Suprapubic skin (tissue), 4 donors: ENCODE measurements at regions not wholly inside any gene's neighbourhood (a gene's known extent, or its start where the extent isn't known, plus 50 kb on each side); places are given as distances from the start of the nearest gene placed in this dataset.

Experiments used
- DNase-seq, 2 donors: peaks; one replicate each; pipeline ENCODE4 v3.0.0-alpha.2; 2019; ENCODE audit warnings: low spot score in 2 of 2
- H3K27ac ChIP-seq: fragments of 200-600 bp; sonication (generic); one replicate; pipeline ENCODE4 v1.5.1; 2019
- H3K27me3 ChIP-seq: fragments of 200-600 bp; sonication (generic); one replicate; pipeline ENCODE4 v1.5.1; 2019
- H3K36me3 ChIP-seq: fragments of 200-600 bp; sonication (generic); one replicate; pipeline ENCODE4 v1.5.1; 2019
- H3K4me1 ChIP-seq: fragments of 200-600 bp; sonication (generic); one replicate; pipeline ENCODE4 v1.5.1; 2019
- H3K4me3 ChIP-seq: fragments of 200-600 bp; sonication (generic); one replicate; pipeline ENCODE4 v1.5.1; 2019; ENCODE audit warnings: mild to moderate bottlenecking
- H3K9me3 ChIP-seq: fragments of 200-600 bp; sonication (generic); one replicate; pipeline ENCODE4 v1.5.1; 2019
- EP300 ChIP-seq: sonication (generic); formaldehyde crosslinking; IDR thresholded peaks from one replicate; pipeline ENCODE4 v1.6.1; 2017; ENCODE audit warnings: antibody characterized with exemption
- POLR2A ChIP-seq, 2 donors: fragments of 450-650 bp; IDR thresholded peaks; one replicate each; pipeline ENCODE4 v1.6.1; 2017; ENCODE audit warnings: antibody characterized with exemption in 2 of 2, mild to moderate bottlenecking in 2 of 2, moderate library complexity in 2 of 2
- POLR2AphosphoS5 ChIP-seq, 3 donors: sonication (generic); formaldehyde crosslinking; IDR thresholded peaks; one replicate each; pipeline ENCODE4 v1.6.1; 2017; ENCODE audit warnings: antibody characterized with exemption in 3 of 3
- WGBS: methylation state at CpG from one replicate; pipeline ENCODE4 v1.1.5; 2018; 5-methylcytosine and 5-hydroxymethylcytosine counted together
- TF ChIP-seq, protein P1 (sequence below), 2 donors: fragments of 200-600 bp in 1 of 2; fragments of 450-650 bp in 1 of 2; sonication (generic) in 1 of 2; IDR thresholded peaks; one replicate each; pipeline ENCODE4 v1.5.1; 2016 to 2019; ENCODE audit warnings: antibody characterized with exemption in 2 of 2, mild to moderate bottlenecking in 1 of 2, moderate library complexity in 1 of 2

DNA sequence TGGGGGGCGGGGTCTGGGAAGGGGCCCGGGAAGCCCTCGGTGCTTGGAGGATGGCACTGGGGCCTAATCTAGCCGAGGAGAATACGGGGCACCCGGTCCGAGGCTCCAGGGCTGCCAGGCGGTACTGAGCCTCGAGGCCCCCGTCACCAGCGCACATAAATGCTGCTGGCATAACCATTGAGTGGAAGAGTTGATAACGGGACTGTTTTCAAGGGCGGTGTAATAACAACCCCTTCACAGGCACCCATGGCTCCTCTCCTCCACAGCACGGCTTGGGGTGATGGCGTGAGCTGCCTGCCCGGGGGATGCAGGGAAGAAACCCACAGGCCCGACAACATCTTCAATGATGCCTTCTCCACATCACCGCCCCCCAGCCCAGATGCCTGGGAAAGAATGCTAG lies 130.7 kb downstream of the FAM53A start:
- Histone ChIP-seq H3K27me3 (peaks cover 78% of the 10 kb centered on the region), H3K27ac (no peak overlapping the region), H3K9me3 (no peaks in the 10 kb centered on the region), H3K4me3 (no peak overlapping the region), H3K4me1 (peaks cover 18% of the 10 kb centered on the region), H3K36me3 (no peaks in the 10 kb centered on the region)
- TF ChIP-seq POLR2A (IDR thresholded peaks at IDR 0.05) (no peak), EP300 (no peak), POLR2AphosphoS5 (IDR thresholded peaks at IDR 0.05) (no peak)
- TF ChIP-seq, protein P1, sequence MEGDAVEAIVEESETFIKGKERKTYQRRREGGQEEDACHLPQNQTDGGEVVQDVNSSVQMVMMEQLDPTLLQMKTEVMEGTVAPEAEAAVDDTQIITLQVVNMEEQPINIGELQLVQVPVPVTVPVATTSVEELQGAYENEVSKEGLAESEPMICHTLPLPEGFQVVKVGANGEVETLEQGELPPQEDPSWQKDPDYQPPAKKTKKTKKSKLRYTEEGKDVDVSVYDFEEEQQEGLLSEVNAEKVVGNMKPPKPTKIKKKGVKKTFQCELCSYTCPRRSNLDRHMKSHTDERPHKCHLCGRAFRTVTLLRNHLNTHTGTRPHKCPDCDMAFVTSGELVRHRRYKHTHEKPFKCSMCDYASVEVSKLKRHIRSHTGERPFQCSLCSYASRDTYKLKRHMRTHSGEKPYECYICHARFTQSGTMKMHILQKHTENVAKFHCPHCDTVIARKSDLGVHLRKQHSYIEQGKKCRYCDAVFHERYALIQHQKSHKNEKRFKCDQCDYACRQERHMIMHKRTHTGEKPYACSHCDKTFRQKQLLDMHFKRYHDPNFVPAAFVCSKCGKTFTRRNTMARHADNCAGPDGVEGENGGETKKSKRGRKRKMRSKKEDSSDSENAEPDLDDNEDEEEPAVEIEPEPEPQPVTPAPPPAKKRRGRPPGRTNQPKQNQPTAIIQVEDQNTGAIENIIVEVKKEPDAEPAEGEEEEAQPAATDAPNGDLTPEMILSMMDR (IDR thresholded peaks at IDR 0.05) = no peak
- WGBS = 68% methylated on average over 17 of the region's 18 CpGs
- DNase-seq = no peak

DNA sequence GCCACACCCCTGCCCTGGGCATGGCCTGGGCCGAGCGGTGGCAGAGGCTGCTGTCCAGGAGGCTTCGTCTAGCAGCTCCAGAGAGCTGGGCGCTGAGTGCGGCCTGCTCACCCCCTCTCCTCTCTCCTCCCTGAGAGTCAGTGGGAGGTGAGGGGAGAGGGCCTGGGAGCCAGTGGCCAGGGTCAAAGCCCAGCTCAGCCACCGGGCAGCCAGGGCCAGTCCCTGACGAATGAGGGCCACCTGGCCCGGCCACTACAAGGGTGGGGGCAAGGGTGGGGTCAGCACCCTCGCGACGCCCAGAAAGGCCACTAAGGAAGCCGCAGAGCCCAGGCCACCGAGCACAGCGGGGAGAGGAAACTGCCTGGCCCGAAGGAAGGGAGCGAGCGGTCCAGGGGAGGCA lies 131.7 kb downstream of the FAM53A start:
- H3K9me3 ChIP-seq = no peaks in the 10 kb centered on the region
- peaks cover 24% of the 10 kb centered on the region for H3K4me1 ChIP-seq
- TF ChIP-seq, protein P1 (IDR thresholded peaks at IDR 0.05) = no peak
- TF ChIP-seq POLR2AphosphoS5 (IDR thresholded peaks at IDR 0.05) (no peak), EP300 (no peak), POLR2A (IDR thresholded peaks at IDR 0.05) (no peak)
- no peak overlapping the region for H3K4me3 ChIP-seq
- no peak for DNase-seq
- no peaks in the 10 kb centered on the region for H3K36me3 ChIP-seq
- 85% methylated on average over 8 of the region's 17 CpGs for WGBS
- H3K27me3 ChIP-seq = peaks cover 75% of the 10 kb centered on the region
- no peak overlapping the region for H3K27ac ChIP-seq

DNA sequence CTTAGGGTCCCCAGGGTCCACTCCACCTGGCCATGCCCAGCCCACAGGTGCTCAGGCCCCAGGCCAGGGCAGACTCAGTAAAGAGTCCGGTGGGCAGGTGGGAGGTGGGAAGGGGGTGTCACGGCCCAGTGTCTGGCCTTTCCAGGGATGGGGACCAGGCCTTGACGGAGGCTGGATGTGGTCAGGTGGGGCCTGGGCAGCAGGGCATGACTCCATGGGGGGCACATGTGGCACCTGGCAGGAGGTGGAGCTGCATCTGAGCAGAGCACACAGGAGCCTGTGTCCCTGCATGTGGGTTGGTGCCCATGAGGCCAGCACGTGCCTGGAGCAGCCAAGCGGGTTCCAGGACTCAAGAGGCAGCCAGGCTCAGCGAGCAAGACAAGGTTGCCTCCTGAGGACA lies 132.9 kb downstream of the FAM53A start:
- TF ChIP-seq, protein P1 (IDR thresholded peaks at IDR 0.05) = no peak
- TF ChIP-seq POLR2AphosphoS5 (IDR thresholded peaks at IDR 0.05) (no peak), POLR2A (IDR thresholded peaks at IDR 0.05) (no peak), EP300 (no peak)
- Histone ChIP-seq H3K27ac (no peak overlapping the region), H3K4me1 (peaks cover 17% of the 10 kb centered on the region), H3K9me3 (no peaks in the 10 kb centered on the region), H3K27me3 (peaks cover 63% of the 10 kb centered on the region), H3K4me3 (no peak overlapping the region), H3K36me3 (no peaks in the 10 kb centered on the region)
- DNase-seq = no peak
- no CpG with 5 or more reads among the region's 6 CpGs for WGBS

DNA sequence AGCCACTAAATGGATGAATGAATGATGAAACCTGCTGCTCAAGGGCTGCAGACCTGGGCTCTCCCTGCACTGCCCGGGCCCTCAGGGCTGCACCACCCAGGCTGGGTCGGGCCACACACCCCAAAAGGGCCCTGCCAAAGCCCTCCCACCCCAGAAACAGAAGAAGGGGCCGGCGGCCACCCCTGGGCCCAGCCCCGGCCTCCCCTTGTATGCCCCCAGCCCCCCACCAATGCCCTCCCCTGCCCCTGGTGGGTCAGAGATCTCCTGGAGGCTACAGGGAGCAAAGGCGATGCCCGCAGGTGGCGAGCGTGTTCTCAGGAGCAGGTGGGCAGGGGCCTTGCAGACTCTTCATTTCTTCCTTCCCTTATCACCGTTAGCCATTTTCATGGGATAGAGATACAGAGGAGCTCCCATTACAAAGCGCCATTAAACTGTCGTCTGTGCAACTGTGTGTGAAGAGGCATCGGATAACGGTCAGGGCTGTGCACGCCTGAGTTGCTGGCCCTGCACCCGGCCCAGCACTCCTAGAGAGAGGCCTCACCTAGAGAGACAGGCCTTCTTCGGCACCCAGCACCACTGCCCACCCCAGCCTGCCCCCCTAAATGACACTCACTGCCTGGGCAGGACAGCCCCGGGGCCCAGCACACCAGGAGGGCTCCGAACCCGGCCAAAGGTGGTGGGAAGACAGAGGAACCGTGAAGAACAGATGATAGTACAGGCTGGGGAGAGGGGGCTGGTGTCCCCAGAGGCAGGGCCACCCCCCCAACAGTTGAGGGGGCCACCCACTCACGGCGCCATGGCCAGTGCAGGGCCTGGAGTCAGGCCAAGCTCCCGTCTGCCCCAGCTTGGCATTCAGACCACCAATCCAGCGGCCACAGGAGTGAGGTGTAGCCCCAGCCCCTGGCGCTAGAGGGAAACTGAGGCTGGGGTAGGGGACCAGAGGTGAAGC lies 133.7 kb downstream of the FAM53A start:
- no peaks in the 10 kb centered on the region for H3K36me3 ChIP-seq
- H3K27ac ChIP-seq = no peak overlapping the region
- peaks cover 57% of the 10 kb centered on the region for H3K27me3 ChIP-seq
- peaks cover 17% of the 10 kb centered on the region for H3K4me1 ChIP-seq
- WGBS = 68% methylated on average over 17 of the region's 26 CpGs
- H3K9me3 ChIP-seq = no peaks in the 10 kb centered on the region
- H3K4me3 ChIP-seq = no peak overlapping the region
- no peak for DNase-seq
- TF ChIP-seq EP300 (no peak), POLR2A (IDR thresholded peaks at IDR 0.05) (no peak)

DNA sequence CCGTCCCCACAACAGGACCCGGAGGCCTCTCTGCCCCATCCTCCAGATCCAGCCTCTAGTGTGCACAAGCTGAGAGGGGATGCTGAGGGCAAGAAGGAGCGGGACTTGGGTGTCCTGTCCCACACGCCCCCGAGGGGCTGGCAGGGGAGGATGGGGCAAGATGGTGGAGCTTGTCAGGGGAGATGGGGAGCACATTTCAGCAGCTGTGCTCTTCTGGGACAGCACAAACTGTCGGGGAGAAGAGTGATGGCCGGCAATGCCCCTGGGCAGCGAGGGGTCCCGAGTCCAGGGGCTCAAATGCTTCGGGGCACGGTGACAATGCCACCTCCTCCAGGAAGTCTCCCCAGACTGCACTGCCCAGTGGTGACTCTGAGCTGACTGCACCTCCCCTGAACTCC lies 134.5 kb downstream of the FAM53A start:
- H3K27ac ChIP-seq = no peak overlapping the region
- TF ChIP-seq POLR2AphosphoS5 (IDR thresholded peaks at IDR 0.05) (no peak), POLR2A (IDR thresholded peaks at IDR 0.05) (no peak), EP300 (no peak)
- TF ChIP-seq, protein P1 (IDR thresholded peaks at IDR 0.05) = no peak
- peaks cover 51% of the 10 kb centered on the region for H3K27me3 ChIP-seq
- H3K4me3 ChIP-seq = no peak overlapping the region
- no peaks in the 10 kb centered on the region for H3K9me3 ChIP-seq
- H3K4me1 ChIP-seq = peaks cover 17% of the 10 kb centered on the region
- no peaks in the 10 kb centered on the region for H3K36me3 ChIP-seq
- DNase-seq = no peak
- WGBS = 86% methylated on average over 8 of the region's 11 CpGs
